C4-2B (cell line): ENCODE measurements at regions not wholly inside any gene's neighbourhood (a gene's known extent, or its start where the extent isn't known, plus 50 kb on each side); places are given as distances from the start of the nearest gene placed in this dataset.

Source experiments
- ZFX ChIP-seq: fragments of 450-650 bp; IDR thresholded peaks from 2 replicates; pipeline ENCODE4 v1.6.1; 2017
- TF ChIP-seq, protein P1 (sequence below): fragments of 450-650 bp; conservative IDR thresholded peaks from 2 replicates; pipeline ENCODE4 v1.5.1; 2017; ENCODE audit warnings: mild to moderate bottlenecking

DNA sequence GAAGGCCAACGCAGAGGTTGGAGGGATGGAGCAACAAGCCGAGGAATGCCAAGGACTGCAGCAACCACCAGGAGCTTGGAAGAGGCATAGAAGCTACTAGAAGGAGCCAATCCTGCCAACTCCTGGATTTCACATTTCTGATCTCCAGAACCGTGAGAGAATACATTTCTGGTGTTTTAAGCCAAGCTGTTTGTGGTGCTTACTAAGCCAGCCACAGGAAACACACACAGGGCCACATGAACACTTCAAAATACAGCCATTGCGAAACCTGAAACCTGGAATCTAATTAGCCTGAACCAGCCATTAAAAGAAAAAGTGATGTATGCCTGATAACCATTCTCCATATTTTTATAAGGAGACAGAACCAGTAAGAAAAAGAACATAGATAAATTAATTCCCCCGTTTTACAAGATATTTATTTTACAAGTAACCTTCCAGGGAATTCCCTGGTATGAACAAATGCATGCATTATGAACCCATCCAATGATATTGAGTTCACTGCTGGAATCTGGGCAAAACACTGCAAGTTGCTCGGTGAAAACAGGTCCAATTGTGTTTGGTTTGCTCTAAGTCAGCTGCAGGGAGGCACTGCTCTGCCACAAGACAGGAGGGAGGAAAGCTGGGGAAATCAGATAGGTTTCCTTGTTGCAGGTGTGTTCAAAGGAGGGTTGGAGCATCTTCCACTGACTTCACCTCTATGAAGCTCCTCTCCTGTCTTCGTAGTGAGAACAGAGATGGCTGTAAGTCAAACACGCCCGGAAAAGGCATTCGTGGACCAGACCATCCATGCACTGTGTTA lies 70.2 kb downstream of the ETS2 start:
- TF ChIP-seq, protein P1, sequence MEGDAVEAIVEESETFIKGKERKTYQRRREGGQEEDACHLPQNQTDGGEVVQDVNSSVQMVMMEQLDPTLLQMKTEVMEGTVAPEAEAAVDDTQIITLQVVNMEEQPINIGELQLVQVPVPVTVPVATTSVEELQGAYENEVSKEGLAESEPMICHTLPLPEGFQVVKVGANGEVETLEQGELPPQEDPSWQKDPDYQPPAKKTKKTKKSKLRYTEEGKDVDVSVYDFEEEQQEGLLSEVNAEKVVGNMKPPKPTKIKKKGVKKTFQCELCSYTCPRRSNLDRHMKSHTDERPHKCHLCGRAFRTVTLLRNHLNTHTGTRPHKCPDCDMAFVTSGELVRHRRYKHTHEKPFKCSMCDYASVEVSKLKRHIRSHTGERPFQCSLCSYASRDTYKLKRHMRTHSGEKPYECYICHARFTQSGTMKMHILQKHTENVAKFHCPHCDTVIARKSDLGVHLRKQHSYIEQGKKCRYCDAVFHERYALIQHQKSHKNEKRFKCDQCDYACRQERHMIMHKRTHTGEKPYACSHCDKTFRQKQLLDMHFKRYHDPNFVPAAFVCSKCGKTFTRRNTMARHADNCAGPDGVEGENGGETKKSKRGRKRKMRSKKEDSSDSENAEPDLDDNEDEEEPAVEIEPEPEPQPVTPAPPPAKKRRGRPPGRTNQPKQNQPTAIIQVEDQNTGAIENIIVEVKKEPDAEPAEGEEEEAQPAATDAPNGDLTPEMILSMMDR = no peak
- no peak for TF ChIP-seq ZFX
